ENCODE measurements at regions not wholly inside any gene's neighbourhood (a gene's known extent, or its start where the extent isn't known, plus 50 kb on each side); places are given as distances from the start of the nearest gene placed in this dataset.

- Histone ChIP-seq H3K27ac (ENCODE audit: low read depth, low read length, poor library complexity, severe bottlenecking) (no peak overlapping the region), H3K4me2 (ENCODE audit: low read length) (no peak overlapping the region), H3K79me2 (ENCODE audit: insufficient read depth, low read depth, low read length) (no peaks in the 10 kb centered on the region), H3K9me3 (ENCODE audit: low read length) (peaks cover 28% of the 10 kb centered on the region), H4K20me1 (ENCODE audit: insufficient read depth, low read length) (no peaks in the 10 kb centered on the region), H3K36me3 (ENCODE audit: insufficient read depth, low read length) (no peaks in the 10 kb centered on the region), H3K4me3 (ENCODE audit: low read depth, low read length, poor library complexity, severe bottlenecking) (no peak overlapping the region), H3K9me2 (ENCODE audit: insufficient read depth, low read length) (no peaks in the 10 kb centered on the region), H2AFZ (ENCODE audit: low read length) (no peak overlapping the region), H3K4me1 (ENCODE audit: insufficient read depth, low read length, poor library complexity, severe bottlenecking) (no peaks in the 10 kb centered on the region)
- intact Hi-C loops (cut with micrococcal nuclease; ENCODE audit: unreplicated experiment), result no loop called here
- ChIA-PET CTCF (ENCODE audit: unreplicated experiment) (no interaction called here), POLR2A (no interaction called here)
- no peak for DNase-seq (ENCODE audit: low spot score)
- BruUV-seq (replicated peaks), result no TSS peak
- TF ChIP-seq EZH2phosphoT487 (IDR thresholded peaks at IDR 0.05; ENCODE audit: borderline replicate concordance, low read depth, low read length), result no peak
- TF ChIP-seq, protein P1, sequence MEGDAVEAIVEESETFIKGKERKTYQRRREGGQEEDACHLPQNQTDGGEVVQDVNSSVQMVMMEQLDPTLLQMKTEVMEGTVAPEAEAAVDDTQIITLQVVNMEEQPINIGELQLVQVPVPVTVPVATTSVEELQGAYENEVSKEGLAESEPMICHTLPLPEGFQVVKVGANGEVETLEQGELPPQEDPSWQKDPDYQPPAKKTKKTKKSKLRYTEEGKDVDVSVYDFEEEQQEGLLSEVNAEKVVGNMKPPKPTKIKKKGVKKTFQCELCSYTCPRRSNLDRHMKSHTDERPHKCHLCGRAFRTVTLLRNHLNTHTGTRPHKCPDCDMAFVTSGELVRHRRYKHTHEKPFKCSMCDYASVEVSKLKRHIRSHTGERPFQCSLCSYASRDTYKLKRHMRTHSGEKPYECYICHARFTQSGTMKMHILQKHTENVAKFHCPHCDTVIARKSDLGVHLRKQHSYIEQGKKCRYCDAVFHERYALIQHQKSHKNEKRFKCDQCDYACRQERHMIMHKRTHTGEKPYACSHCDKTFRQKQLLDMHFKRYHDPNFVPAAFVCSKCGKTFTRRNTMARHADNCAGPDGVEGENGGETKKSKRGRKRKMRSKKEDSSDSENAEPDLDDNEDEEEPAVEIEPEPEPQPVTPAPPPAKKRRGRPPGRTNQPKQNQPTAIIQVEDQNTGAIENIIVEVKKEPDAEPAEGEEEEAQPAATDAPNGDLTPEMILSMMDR (conservative IDR thresholded peaks at IDR 0.05; ENCODE audit: low read length), result no peak
These were observed 95.7 kb upstream of the DLX2 start for GRCh38 chr2:172198361-172198760.

DNA sequence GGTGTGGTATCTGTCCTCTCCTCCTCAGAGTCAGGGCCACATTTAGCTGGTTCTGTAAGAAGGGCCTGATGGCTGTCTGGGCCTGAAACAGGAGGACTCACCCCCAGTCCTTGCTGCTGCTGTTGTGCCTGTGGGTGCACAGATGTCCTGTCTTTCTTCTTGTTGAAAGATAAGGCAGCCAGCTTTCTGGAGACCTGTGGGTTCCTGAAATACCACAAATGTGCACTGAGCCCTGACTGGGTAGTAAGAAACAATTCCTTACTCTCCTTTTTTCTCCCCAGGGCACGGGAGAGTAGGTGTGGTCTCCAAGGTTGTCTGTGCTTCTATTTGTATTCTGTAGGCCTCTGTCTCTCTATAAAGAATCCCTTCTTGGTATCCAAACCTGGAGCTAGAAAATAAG is 96.2 kb upstream of the DLX2 start:
- TF ChIP-seq, protein P1 (conservative IDR thresholded peaks at IDR 0.05; ENCODE audit: low read length), result no peak
- no peak for TF ChIP-seq EZH2phosphoT487 (IDR thresholded peaks at IDR 0.05; ENCODE audit: borderline replicate concordance, low read depth, low read length)
- no TSS peak for BruUV-seq (replicated peaks)
- no peak overlapping the region for H3K4me2 ChIP-seq (ENCODE audit: low read length)
- CTCF ChIA-PET (ENCODE audit: unreplicated experiment), result no interaction called here
- peaks cover 23% of the 10 kb centered on the region for H3K9me3 ChIP-seq (ENCODE audit: low read length)
- no peaks in the 10 kb centered on the region for H3K4me1 ChIP-seq (ENCODE audit: insufficient read depth, low read length, poor library complexity, severe bottlenecking)
- H3K79me2 ChIP-seq (ENCODE audit: insufficient read depth, low read depth, low read length), result no peaks in the 10 kb centered on the region
- H2AFZ ChIP-seq (ENCODE audit: low read length), result no peak overlapping the region
- intact Hi-C loops (cut with micrococcal nuclease; ENCODE audit: unreplicated experiment), result no loop called here
- no peaks in the 10 kb centered on the region for H3K36me3 ChIP-seq (ENCODE audit: insufficient read depth, low read length)
- no peaks in the 10 kb centered on the region for H3K9me2 ChIP-seq (ENCODE audit: insufficient read depth, low read length)
- no peak overlapping the region for H3K4me3 ChIP-seq (ENCODE audit: low read depth, low read length, poor library complexity, severe bottlenecking)
- no peaks in the 10 kb centered on the region for H4K20me1 ChIP-seq (ENCODE audit: insufficient read depth, low read length)
- DNase-seq (ENCODE audit: low spot score), result no peak
- POLR2A ChIA-PET, result interaction anchor here (0.7 kb wide), 1 partner anchor 9 kb away, joined by 3 read pairs; no protein-coding TSS in a partner anchor
- no peak overlapping the region for H3K27ac ChIP-seq (ENCODE audit: low read depth, low read length, poor library complexity, severe bottlenecking)

DNA sequence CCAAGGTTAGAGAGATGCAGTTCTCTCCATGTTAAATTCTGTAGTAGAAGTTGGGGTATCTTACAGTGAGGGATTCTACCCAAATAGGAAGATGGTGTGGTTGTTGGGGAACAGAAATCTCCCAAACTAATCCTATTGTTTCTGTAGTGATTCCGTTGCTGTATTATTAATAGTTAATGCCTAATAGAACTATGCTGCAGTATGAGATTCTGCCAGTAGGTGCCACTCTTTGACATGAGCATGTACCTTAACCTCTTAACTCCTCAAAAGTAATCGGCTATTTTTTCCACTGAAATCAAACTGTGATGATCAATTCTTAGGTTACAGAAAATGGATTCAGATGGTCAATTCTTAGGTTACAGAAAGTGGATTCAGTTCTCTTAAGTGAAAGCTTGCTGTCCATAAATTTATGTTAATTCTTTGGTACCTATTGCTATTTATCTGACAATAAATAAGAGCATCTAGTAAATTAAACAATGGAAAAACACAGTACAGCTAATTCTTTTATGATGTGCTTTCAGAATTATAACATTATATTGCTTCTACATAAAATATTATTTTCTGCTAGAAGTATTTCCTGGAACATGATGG is 97.9 kb upstream of the DLX2 start:
- H2AFZ ChIP-seq (ENCODE audit: low read length), result no peak overlapping the region
- TF ChIP-seq, protein P1 (conservative IDR thresholded peaks at IDR 0.05; ENCODE audit: low read length), result peak; percentile 67
- no peak for TF ChIP-seq EZH2phosphoT487 (IDR thresholded peaks at IDR 0.05; ENCODE audit: borderline replicate concordance, low read depth, low read length)
- no peaks in the 10 kb centered on the region for H3K4me1 ChIP-seq (ENCODE audit: insufficient read depth, low read length, poor library complexity, severe bottlenecking)
- H3K9me3 ChIP-seq (ENCODE audit: low read length), result peaks cover 18% of the 10 kb centered on the region
- no TSS peak for BruUV-seq (replicated peaks)
- intact Hi-C loops (cut with micrococcal nuclease; ENCODE audit: unreplicated experiment), result loop anchor here (10.0 kb wide), 1 partner anchor 264 kb away; no protein-coding TSS in a partner anchor
- H3K27ac ChIP-seq (ENCODE audit: low read depth, low read length, poor library complexity, severe bottlenecking), result no peak overlapping the region
- DNase-seq (ENCODE audit: low spot score), result no peak
- no peak overlapping the region for H3K4me2 ChIP-seq (ENCODE audit: low read length)
- no peaks in the 10 kb centered on the region for H3K79me2 ChIP-seq (ENCODE audit: insufficient read depth, low read depth, low read length)
- CTCF ChIA-PET (ENCODE audit: unreplicated experiment), result no interaction called here
- no peak overlapping the region for H3K4me3 ChIP-seq (ENCODE audit: low read depth, low read length, poor library complexity, severe bottlenecking)
- no peaks in the 10 kb centered on the region for H3K36me3 ChIP-seq (ENCODE audit: insufficient read depth, low read length)
- POLR2A ChIA-PET, result no interaction called here
- H3K9me2 ChIP-seq (ENCODE audit: insufficient read depth, low read length), result no peaks in the 10 kb centered on the region
- H4K20me1 ChIP-seq (ENCODE audit: insufficient read depth, low read length), result no peaks in the 10 kb centered on the region
